HuH-7 (cell line): ENCODE measurements at regions not wholly inside any gene's neighbourhood (a gene's known extent, or its start where the extent isn't known, plus 50 kb on each side); places are given as distances from the start of the nearest gene placed in this dataset.

Experiments used
- DNase-seq: peaks from one replicate; pipeline ENCODE4 v3.0.0; 2011; ENCODE audit warnings: low spot score

DNA sequence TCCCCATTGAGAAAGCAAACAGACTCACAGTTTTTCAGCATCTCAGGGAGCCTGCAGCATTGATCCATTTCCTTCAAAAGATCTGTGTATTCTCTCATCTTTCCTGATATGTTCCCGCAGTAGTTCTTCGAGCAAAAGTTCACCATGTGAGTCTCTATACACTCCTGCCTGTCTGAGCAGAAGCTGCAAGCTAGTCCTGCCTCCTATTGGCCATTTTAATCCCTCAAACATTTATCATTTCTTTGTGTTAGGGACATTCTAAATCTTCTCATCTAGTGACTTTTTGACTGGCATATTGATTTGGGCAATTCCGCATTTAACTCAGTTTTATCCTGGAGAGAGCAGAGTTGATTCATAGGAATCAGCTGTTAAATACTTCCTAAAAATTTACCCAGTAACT is 660.4 kb upstream of the KLF12 start:
- no peak for DNase-seq

DNA sequence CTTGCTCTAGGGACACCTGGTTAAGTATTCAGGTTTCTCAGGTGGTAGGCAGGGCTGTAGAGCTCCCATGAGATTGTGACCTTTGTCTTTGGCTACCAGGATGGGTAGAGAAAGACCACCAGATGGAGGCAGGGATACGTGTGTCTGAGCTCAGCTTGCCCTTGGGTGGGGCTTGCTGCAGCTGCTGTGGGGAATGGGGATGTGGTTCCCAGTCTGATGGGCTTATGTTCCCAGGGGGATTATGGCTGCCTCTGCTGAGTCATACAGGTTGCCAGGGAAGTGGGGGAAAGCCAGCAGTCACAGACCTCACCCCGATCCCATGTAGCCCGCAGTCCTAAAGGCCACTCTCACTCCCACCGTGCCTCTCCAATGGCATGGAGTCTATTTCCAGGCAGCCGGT is 659.9 kb upstream of the KLF12 start:
- no peak for DNase-seq

DNA sequence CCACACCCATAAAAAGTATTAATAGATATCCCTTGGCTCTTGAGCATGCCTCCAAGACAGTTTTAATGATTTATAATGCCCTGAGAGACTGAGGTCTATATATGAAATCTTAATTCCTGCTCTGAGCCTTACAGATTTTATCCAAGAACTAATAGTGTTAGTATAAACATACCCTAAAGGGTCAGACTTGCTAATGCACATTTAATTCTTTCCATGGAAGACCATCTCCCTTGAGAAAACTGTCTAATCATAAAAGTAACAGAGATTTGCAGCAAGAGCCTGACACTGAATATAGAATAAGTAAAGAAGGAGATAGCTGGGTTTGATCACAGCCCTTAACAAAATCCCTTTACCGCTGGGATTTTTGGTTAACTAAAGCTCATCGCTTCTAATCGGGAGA is 650.8 kb upstream of the KLF12 start:
- no peak for DNase-seq

DNA sequence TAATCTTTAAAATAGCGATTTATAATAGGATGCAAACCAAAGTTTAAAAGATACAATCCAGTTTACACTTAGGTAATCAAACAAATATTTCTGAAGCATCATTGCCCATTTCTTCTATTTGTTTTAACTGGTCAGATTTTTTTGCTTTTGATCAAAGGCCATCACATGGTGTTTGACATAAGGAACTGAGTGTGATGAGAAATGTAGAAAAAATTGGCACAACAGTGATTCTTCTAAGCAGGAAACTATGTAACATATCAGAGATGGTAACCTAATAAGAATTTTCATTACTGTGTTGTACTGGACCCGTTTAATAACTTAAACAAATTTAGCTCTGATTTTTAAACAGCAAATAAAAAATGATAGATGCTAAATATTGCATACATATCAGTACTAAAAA is 644.7 kb upstream of the KLF12 start:
- DNase-seq, result no peak

DNA sequence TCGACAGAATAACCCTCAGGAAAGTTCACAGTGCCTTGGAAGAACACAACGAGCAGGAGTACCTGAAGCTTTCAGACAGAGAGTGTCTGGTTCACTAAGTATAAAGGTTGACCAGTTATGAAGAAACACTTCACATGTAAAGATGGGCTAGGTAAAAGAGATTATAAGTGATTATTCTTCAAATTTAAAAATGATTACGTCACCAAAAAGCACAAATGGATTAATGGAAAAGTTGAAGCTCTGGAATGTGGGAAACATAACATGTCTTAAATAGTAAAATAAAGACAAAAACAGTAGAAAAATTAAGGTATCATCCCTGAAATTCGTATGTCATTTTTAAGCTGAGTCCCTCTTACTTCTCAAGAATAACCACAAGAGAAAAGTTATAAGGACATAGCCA is 643.9 kb upstream of the KLF12 start:
- DNase-seq, result no peak

DNA sequence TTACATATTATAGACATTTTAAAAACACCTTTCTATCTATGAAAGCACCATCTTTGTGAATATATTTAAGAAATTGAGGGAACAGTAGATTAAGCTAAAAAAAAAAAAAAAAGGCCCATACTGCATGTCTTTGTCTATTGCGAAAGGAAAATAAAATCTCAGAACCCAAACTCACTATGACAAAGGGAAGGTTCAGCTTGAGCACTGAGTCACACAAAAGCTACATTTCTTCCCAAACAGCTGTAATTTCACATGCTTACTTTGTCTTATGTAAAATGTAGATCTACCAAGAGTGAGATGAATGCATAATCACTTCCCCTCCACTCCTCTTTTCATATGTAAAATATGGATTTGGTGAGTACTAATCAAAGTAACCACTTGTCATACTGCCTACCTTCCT is 640.1 kb upstream of the KLF12 start:
- DNase-seq, result no peak

DNA sequence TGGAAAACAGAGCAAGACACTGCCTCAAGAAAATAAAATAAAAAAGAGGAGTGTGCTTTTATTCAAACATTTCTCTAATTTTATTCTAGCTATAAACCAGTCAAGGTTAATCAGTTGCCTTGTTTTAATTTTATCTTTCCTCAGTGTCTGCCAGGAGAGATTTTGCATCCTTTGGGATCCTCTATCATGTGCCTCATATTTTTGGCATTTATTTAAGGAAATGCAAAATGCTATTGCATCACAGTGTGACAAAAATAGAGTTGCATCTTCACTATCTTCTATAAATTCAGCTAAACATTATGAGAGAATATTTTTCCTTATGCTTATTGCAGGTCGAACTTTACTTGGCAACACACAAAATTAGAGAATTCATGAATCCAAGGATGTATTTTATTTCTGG is 639.0 kb upstream of the KLF12 start:
- DNase-seq, result no peak

DNA sequence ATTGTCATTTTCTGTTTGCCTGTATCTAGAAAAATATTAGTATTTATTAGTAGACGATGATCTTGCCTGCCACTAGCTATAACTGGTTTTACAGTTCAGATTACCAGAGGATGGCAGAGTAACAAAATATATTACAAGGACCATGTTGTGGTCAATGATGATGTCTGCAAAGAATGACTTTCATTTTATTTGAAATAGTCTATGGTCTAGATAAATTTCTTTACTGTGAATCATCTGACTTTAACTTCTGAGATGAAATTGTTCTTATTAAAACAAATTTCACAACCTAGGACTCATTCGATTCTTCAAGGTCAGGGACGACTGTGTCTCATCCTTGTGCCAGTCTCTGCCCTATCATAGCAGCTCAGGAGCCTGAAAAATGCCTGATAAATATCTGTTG is 637.8 kb upstream of the KLF12 start:
- no peak for DNase-seq

DNA sequence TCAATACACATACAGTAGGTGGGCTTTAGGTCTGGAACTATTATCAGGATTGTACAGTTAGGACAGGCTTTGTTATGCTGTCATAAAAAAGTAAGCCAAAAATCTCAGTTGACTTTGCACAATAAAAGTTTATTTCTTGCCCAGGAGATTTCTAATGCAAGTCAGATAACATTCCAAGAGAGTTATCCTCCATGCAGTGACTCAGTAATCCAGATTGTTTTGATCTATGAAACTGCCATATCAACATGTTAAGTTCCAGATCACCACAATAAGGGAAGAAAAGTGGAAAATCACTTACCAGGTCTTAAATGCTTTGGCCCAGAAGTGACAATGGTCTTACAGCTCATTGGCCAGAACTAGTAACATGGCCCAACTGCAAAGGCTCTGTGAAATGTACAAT is 636.2 kb upstream of the KLF12 start:
- DNase-seq, result no peak

DNA sequence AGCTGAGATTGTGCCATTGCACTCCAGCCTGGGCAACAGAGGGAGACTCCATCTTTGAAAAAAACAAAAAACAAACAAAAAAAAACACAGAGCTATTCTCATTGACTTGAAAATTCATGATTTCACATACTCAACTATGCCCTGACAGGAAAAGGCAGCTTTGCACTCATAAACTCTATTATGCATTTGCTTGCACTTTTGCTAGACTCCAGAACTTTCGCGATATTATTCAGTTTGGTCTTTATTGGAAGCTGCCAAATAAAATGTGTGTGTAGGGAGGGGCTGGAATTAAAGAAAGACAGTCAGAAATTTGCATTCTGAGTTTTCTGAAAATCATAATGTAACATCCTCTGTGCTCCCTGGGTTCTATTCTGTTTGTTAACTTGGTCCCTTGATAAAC is 635.1 kb upstream of the KLF12 start:
- DNase-seq, result no peak

DNA sequence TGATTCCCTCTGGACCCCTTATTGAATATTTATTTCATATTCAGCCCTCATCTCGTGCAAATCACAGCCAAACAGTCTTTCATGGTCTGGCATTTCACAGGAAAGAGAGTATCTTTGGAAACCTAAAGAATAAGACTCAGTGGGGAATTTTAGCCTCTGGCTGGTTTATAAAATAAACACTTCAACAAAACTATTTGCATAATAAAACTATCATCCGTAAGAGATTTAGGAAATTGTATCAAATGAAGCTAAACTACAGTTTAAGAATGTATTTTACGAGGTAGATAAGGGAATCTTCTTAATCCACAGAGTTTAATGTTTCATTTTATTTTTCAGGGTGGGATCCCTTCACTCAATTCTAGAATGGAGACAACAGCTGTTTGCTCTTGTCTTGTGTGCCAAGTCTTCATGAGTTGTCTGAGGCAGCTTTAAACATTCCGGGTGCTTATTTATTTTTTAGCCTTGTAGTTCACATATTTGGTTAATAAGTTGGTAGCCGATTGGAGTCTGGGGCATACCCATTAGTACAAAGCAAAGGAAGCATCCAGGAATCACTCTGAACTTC is 634.4 kb upstream of the KLF12 start:
- DNase-seq, result no peak

DNA sequence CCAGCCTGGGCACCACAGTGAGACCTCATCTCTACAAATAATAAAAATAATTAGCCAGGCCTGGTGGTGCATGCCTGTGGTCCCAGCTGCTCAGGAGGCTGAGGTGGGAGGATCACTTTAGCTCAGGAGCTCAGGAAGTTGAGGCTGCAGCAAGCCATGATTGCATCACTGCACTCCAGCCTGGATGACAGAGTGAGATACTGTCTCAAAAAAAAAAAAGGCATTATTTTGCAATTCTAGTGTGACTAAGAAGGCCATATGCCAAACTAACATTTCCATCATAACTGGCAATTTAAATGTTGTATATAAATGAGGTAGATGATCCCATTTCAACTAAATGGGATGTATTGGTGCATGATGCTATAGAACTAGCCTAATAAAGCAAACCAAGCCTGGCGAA is 632.8 kb upstream of the KLF12 start:
- DNase-seq, result no peak

DNA sequence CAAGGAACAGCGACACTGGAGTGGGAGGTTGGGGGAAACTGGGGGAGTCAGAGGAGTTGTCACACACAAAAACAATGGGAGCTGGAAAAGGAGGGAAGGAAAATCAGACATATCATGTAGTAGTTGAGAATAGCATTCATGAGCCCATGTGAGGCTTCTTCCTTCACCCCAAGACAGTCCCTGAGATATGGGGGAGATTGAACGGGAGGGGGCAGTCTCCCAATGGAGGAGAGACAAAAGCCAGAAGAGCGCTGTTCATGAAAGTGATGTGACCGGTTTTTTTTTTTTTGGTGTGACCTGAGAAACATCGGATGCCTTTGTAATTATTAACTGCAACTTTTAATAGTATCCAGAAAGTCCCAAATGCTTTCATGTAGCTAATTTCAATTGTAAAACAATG is 631.8 kb upstream of the KLF12 start:
- no peak for DNase-seq

DNA sequence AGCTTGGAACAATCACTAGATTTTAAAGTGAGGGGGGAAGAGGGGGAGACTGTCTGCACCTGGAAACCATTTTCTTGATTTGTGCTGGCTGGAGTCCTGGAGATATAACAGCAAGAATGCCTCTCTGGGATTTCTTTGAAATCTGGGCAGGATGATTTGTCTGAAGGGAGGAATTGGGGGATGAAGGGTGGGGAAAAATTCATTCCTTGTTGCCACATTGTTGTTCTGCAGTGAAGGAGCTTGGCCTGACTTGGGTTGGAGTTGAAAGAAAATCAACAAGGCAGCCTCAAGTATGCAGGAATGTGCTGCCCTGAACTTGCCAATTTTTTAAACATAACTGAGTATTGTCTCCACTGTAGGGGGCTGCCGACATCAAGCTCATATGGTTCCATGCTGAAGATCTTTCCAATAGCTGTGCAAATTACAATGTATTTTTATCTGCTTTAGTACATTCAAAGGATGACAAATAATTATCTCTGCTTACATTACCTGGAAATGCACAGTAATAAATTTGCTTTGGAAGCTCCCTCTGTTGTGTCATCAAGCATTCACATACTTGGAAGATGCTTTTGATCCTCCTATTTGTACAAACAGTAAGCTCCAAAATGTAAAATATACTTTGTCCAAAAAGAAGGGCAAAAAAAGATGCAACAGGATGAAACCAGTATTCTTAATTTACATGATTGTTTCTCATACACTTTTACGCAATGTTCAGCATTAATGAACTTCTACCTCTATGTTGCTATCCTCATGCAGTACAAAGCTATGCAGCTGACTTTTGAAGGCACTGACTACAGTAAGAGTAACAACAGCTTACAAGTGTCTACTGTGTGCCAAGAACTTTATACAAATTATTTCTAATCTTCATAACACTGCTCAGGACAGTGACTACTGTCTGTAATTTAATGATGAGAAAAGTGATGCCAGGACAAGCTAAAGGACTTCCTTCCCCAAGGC is 627.9 kb upstream of the KLF12 start:
- no peak for DNase-seq

DNA sequence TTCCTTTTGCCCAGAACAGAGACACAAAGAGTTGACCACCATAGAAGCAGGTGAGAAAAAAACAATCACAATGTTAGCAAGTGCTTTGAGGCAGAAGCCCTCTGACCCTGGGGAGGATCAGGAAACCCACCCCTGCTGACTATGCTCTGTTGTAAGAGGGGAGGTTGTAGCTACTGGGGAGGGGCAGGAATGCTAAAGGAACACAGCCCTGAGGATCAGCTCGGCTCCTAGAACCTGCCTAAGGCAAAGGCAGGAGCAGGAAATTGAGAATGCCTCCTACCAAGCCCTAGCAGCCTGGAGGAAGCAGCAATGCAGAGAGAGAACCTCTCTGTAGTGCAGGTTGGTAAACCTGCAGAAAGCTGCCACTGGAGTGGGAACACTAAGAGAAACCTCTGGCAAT is 624.0 kb upstream of the KLF12 start:
- no peak for DNase-seq

DNA sequence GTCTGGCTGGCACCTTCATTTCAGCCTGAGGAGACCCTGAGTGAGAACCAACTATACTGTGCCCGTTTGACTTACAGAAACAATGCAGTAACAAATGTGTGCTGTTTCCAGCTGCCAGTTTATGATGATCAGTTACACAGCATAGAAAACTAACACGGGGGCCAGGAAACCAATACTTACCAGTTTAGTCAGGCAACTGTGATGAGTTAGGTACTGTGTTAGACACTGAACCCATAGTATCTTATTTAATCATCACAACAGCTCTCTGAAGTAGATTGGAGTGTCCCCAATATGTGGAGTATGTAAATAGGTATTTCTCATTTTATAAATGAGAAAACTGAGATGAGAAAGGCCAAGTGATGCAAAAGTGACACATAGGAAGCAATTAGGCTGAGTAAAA is 620.9 kb upstream of the KLF12 start:
- no peak for DNase-seq

DNA sequence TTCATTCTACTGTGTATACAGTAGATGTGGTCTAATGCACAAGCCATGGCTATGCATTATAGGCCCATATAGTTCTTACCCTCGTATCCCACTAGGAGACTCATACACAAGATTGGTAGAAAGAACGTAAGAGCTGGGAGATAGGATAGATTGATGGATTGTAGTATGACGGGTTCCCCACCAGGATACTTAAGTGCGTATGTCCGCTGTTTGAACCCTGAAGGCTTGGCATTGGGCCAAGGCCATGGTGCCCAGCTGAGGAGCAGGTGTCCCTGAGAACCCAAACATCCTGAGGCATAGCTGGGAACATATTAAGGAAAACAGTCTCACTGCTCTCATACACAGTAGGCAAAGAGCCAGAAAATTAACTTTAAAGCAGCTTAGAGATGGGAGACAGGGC is 617.5 kb upstream of the KLF12 start:
- no peak for DNase-seq

DNA sequence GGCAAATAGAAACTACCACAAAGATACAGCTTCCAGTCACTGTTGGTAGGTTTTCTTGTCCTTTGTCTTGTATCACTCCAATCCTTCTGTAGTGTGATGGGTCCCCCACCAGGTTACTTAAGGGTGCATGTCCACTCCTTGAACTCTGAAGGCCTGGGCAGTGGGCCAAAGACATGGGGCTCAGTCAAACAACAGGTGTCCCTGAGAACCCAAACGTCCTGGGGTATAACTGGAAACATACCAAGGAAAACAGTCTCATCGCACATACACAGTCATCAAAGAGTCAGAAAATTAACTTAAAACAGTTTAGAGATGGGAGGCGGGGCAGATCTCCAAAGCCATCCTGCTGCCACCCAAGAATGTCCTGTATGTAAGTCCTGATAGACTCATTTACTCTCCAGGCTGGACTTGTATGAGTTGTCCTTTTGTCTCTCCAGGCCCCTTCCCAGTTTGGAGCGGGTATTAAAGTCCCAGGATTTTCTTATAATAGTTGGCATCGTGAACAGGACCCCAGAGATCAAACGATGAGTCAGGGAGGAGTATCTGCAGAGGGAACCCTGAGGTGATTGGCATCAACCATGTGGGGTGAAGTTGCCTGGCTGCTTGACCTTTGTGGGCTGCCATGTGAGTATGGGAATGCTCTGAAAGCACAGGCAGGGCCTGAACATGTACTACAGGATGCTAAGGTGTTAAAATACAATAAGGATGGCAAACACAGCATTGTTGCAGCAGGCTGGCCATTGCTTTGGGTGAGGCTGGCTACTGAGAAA is 613.2 kb upstream of the KLF12 start:
- DNase-seq, result no peak

DNA sequence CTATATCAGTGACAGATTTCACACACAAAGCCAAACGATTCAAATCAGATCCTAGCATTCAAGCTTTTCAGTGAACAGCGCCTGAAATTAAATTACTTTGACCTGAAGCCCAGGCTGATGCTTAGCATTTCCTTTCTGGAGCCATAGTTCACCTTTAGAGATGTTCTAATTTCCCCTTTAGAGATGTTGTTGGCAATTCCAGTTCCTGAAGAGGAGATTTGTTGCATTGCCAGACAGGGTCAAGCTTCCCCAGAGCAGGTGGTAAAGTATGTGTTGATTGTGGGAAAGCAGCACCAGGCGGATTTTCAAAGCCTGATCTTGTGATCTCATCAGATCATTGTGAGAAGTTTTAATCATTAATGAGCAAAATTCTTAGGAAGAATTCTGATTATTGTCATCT is 609.8 kb upstream of the KLF12 start:
- DNase-seq, result no peak

DNA sequence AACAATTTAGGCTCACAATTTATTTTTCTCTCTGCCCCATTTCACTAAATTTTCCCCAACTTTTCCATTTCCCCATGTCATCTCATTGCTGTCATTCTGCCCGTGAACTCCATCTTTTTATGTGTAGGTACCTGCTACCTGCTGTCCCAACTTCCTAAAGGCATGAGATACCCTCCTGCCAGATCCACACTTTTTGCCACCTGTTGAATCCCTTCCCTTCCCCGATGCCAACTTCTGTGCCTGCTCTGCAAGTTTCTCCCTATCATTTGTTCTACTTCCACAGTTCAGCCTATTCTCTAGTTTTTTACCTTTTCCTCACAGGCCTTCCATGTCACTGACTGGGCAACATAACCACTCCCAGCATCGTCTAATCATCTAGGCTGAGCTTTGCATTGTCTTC is 607.5 kb upstream of the KLF12 start:
- no peak for DNase-seq

DNA sequence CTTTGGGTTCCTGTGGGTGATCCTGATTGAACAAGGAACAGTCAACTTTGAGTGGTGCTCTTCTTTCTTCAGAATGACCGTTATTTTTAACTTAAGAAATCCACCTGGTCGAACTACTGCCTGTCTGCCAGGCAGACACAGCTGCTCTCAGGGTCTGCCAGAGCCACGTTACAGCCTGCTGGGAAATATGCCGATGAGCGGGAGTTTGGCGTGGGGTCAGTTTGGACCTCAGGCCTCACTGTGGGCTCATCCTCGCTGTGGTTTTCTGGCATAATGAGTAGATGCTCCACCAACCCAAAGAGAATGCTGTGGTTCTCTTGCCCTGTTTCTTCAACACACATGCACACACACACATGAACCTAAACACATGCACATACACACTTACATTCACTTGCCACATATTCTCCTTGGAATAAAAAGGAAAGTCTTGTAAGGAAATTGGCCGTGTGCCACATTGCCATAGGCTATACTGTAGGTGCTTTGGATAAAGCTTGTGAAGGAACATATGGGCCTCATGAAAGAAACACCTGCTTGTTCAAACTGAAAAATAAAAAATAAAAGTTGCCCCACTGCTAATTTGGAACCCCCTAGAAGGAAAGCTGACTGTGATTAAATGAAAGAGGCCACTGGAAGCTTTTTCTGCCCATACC is 598.7 kb upstream of the KLF12 start:
- no peak for DNase-seq

DNA sequence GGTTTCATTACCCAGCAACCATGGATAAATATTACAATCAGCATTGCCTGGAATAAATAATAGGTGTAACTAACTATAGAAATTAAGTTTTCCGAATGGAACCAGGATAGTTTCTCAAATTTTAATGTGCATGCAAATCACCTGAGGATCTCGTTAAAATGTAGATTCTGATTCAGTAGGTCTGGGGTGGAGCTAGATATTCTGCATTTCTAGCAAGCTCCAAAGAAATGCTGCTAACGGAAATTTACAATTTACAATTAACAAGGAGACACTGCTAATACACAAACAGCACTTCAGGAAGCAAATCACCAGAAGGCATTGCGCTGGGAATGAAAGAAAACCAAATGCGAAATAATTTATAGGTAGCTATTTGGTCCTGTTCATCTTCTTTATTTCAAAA is 597.5 kb upstream of the KLF12 start:
- DNase-seq, result no peak
